Fibroblast of pulmonary artery (primary cell): ENCODE measurements at regions not wholly inside any gene's neighbourhood (a gene's known extent, or its start where the extent isn't known, plus 50 kb on each side); places are given as distances from the start of the nearest gene placed in this dataset.

Experiments used
- DNase-seq: peaks from one replicate; pipeline ENCODE4 v3.0.0-alpha.2; 2010; ENCODE audit warnings: low read depth
- H3K4me3 ChIP-seq: replicated peaks from 2 replicates; pipeline ENCODE4 v1.5.1; 2011; ENCODE audit warnings: low read depth, mild to moderate bottlenecking, control low read depth, low read length, moderate library complexity
- CTCF ChIP-seq: IDR thresholded peaks from 2 replicates; pipeline ENCODE4 v1.5.1; 2011; ENCODE audit warnings: mild to moderate bottlenecking, control low read depth, low read length, inconsistent platforms; ENCODE audit errors: missing control alignments

GRCh38 chr4:120144041-120144440 is 77.4 kb upstream of the MAD2L1 start:
- no peak overlapping the region for H3K4me3 ChIP-seq
- DNase-seq: no peak
- no peak for TF ChIP-seq CTCF

GRCh38 chr4:120139392-120139791 is 72.7 kb upstream of the MAD2L1 start:
- TF ChIP-seq CTCF: no peak
- no peak overlapping the region for H3K4me3 ChIP-seq
- no peak for DNase-seq

GRCh38 chr4:120132935-120133334 is 66.3 kb upstream of the MAD2L1 start:
- no peak overlapping the region for H3K4me3 ChIP-seq
- no peak for TF ChIP-seq CTCF
- DNase-seq: peak; percentile 20

GRCh38 chr4:120130786-120131185 is 64.1 kb upstream of the MAD2L1 start:
- no peak for DNase-seq
- no peak for TF ChIP-seq CTCF
- H3K4me3 ChIP-seq: no peak overlapping the region
